ENCODE measurements at regions not wholly inside any gene's neighbourhood (a gene's known extent, or its start where the extent isn't known, plus 50 kb on each side); places are given as distances from the start of the nearest gene placed in this dataset.
"Not testable (repeated sequence)": the region's sequence is repeated elsewhere in the genome, so short reads cannot be mapped to it uniquely, and the experiment has no call there.

GRCh38 chr12:84034871-84035270 is 877.7 kb downstream of the SLC6A15 start:
- ATAC-seq, result no peak
- no peaks in the 10 kb centered on the region for H3K27me3 Mint-ChIP-seq

GRCh38 chr12:84033162-84033561 is 879.4 kb downstream of the SLC6A15 start:
- no peak for DNase-seq (ENCODE audit: low spot score)

More at GRCh38 chr12:84034871-84035270, 877.7 kb downstream of the SLC6A15 start:
- H3K9me3 Mint-ChIP-seq, result peaks cover 14% of the 10 kb centered on the region
- DNase-seq (ENCODE audit: low spot score), result no peak
- peaks cover 4% of the 10 kb centered on the region for H3K36me3 Mint-ChIP-seq
- H3K4me3 Mint-ChIP-seq, result no peak overlapping the region
- H3K4me1 Mint-ChIP-seq (ENCODE audit: low read depth in 2 of 2), result no peaks in the 10 kb centered on the region
- no peak overlapping the region for H3K27ac Mint-ChIP-seq

GRCh38 chr12:84018556-84019179 is 893.9 kb downstream of the SLC6A15 start:
- DNase-seq (ENCODE audit: low spot score); H3K27me3 Mint-ChIP-seq; H3K4me1 Mint-ChIP-seq (ENCODE audit: low read depth in 2 of 2); ATAC-seq; H3K27ac Mint-ChIP-seq; H3K4me3 Mint-ChIP-seq: not testable (repeated sequence)
- peaks cover 22% of the 10 kb centered on the region for H3K36me3 Mint-ChIP-seq
- H3K9me3 Mint-ChIP-seq, result peaks cover 29% of the 10 kb centered on the region

More at GRCh38 chr12:84033162-84033561, 879.4 kb downstream of the SLC6A15 start:
- Mint-ChIP-seq H3K9me3 (peaks cover 10% of the 10 kb centered on the region), H3K27me3 (no peaks in the 10 kb centered on the region), H3K4me1 (ENCODE audit: low read depth in 2 of 2) (no peaks in the 10 kb centered on the region), H3K4me3 (no peak overlapping the region), H3K27ac (no peak overlapping the region), H3K36me3 (no peaks in the 10 kb centered on the region)
- ATAC-seq, result no peak

GRCh38 chr12:84016956-84017355 is 895.6 kb downstream of the SLC6A15 start:
- DNase-seq (ENCODE audit: low spot score) (no peak), ATAC-seq (no peak)
- Mint-ChIP-seq H3K4me1 (ENCODE audit: low read depth in 2 of 2) (no peaks in the 10 kb centered on the region), H3K4me3 (no peak overlapping the region), H3K27ac (no peak overlapping the region), H3K9me3 (peaks cover 39% of the 10 kb centered on the region), H3K36me3 (peaks cover 34% of the 10 kb centered on the region), H3K27me3 (no peaks in the 10 kb centered on the region)

GRCh38 chr12:83997423-83997822 is 915.2 kb downstream of the SLC6A15 start:
- ATAC-seq, result no peak
- no peak overlapping the region for H3K27ac Mint-ChIP-seq
- H3K36me3 Mint-ChIP-seq, result no peaks in the 10 kb centered on the region
- no peaks in the 10 kb centered on the region for H3K4me1 Mint-ChIP-seq (ENCODE audit: low read depth in 2 of 2)
- no peaks in the 10 kb centered on the region for H3K27me3 Mint-ChIP-seq
- H3K4me3 Mint-ChIP-seq, result no peak overlapping the region
- H3K9me3 Mint-ChIP-seq, result peaks cover 13% of the 10 kb centered on the region
- DNase-seq (ENCODE audit: low spot score), result no peak

- Mint-ChIP-seq H3K4me3 (no peak overlapping the region), H3K36me3 (no peaks in the 10 kb centered on the region), H3K9me3 (peaks cover 13% of the 10 kb centered on the region), H3K27ac (no peak overlapping the region), H3K27me3 (no peaks in the 10 kb centered on the region), H3K4me1 (ENCODE audit: low read depth in 2 of 2) (no peaks in the 10 kb centered on the region)
- DNase-seq (ENCODE audit: low spot score) (no peak), ATAC-seq (no peak)
Observed at GRCh38 chr12:83996671-83997070, 915.9 kb downstream of the SLC6A15 start.

GRCh38 chr12:83985084-83985483 is 927.5 kb downstream of the SLC6A15 start:
- Mint-ChIP-seq H3K27me3 (no peaks in the 10 kb centered on the region), H3K27ac (no peak overlapping the region), H3K9me3 (no peaks in the 10 kb centered on the region), H3K4me1 (ENCODE audit: low read depth in 2 of 2) (no peaks in the 10 kb centered on the region), H3K4me3 (no peak overlapping the region), H3K36me3 (no peaks in the 10 kb centered on the region)
- ATAC-seq (no peak), DNase-seq (ENCODE audit: low spot score) (no peak)

GRCh38 chr12:83980398-83980797 is 932.2 kb downstream of the SLC6A15 start:
- H3K27me3 Mint-ChIP-seq, result no peaks in the 10 kb centered on the region
- no peak overlapping the region for H3K4me3 Mint-ChIP-seq
- no peak for DNase-seq (ENCODE audit: low spot score)
- no peaks in the 10 kb centered on the region for H3K4me1 Mint-ChIP-seq (ENCODE audit: low read depth in 2 of 2)
- H3K36me3 Mint-ChIP-seq, result peaks cover 6% of the 10 kb centered on the region
- H3K27ac Mint-ChIP-seq, result no peak overlapping the region
- peaks cover 10% of the 10 kb centered on the region for H3K9me3 Mint-ChIP-seq
- no peak for ATAC-seq

- Mint-ChIP-seq H3K4me1 (ENCODE audit: low read depth in 2 of 2) (no peaks in the 10 kb centered on the region), H3K27ac (no peak overlapping the region), H3K4me3 (no peak overlapping the region), H3K9me3 (peaks cover 10% of the 10 kb centered on the region), H3K36me3 (peaks cover 6% of the 10 kb centered on the region), H3K27me3 (no peaks in the 10 kb centered on the region)
- no peak for ATAC-seq
- no peak for DNase-seq (ENCODE audit: low spot score)
Observed at GRCh38 chr12:83979785-83980184, 932.8 kb downstream of the SLC6A15 start.

- H3K9me3 Mint-ChIP-seq, result peaks cover 10% of the 10 kb centered on the region
- DNase-seq (ENCODE audit: low spot score), result no peak
Observed at GRCh38 chr12:83971781-83972180, 940.8 kb downstream of the SLC6A15 start.

GRCh38 chr12:83960767-83961166 is 951.8 kb downstream of the SLC6A15 start:
- no peak for ATAC-seq
- no peaks in the 10 kb centered on the region for H3K27me3 Mint-ChIP-seq
- peaks cover 6% of the 10 kb centered on the region for H3K9me3 Mint-ChIP-seq
- no peak overlapping the region for H3K27ac Mint-ChIP-seq
- H3K4me3 Mint-ChIP-seq, result no peak overlapping the region
- H3K4me1 Mint-ChIP-seq (ENCODE audit: low read depth in 2 of 2), result no peaks in the 10 kb centered on the region
- DNase-seq (ENCODE audit: low spot score), result no peak
- H3K36me3 Mint-ChIP-seq, result no peaks in the 10 kb centered on the region

More at GRCh38 chr12:83971781-83972180, 940.8 kb downstream of the SLC6A15 start:
- H3K4me1 Mint-ChIP-seq (ENCODE audit: low read depth in 2 of 2), result no peaks in the 10 kb centered on the region
- H3K27me3 Mint-ChIP-seq, result no peaks in the 10 kb centered on the region
- H3K4me3 Mint-ChIP-seq, result no peak overlapping the region
- no peak overlapping the region for H3K27ac Mint-ChIP-seq
- no peaks in the 10 kb centered on the region for H3K36me3 Mint-ChIP-seq
- ATAC-seq, result no peak

GRCh38 chr12:83958997-83959396 is 953.6 kb downstream of the SLC6A15 start:
- Mint-ChIP-seq H3K27me3 (no peaks in the 10 kb centered on the region), H3K27ac (no peak overlapping the region), H3K36me3 (no peaks in the 10 kb centered on the region), H3K9me3 (peaks cover 6% of the 10 kb centered on the region), H3K4me3 (no peak overlapping the region), H3K4me1 (ENCODE audit: low read depth in 2 of 2) (no peaks in the 10 kb centered on the region)
- ATAC-seq (no peak), DNase-seq (ENCODE audit: low spot score) (no peak)

GRCh38 chr12:83954956-83955601 is 957.5 kb downstream of the SLC6A15 start:
- DNase-seq (ENCODE audit: low spot score) (no peak), ATAC-seq (no peak)
- H3K4me1 Mint-ChIP-seq (ENCODE audit: low read depth in 2 of 2), result no peaks in the 10 kb centered on the region
- H3K27ac Mint-ChIP-seq, result no peak overlapping the region
- H3K9me3 Mint-ChIP-seq, result peaks cover 7% of the 10 kb centered on the region
- H3K27me3 Mint-ChIP-seq, result no peaks in the 10 kb centered on the region
- H3K4me3 Mint-ChIP-seq, result no peak overlapping the region
- no peaks in the 10 kb centered on the region for H3K36me3 Mint-ChIP-seq

- no peak for ATAC-seq
- Mint-ChIP-seq H3K4me1 (ENCODE audit: low read depth in 2 of 2) (no peaks in the 10 kb centered on the region), H3K27ac (no peak overlapping the region), H3K27me3 (no peaks in the 10 kb centered on the region), H3K4me3 (no peak overlapping the region), H3K9me3 (peaks cover 7% of the 10 kb centered on the region), H3K36me3 (no peaks in the 10 kb centered on the region)
- DNase-seq (ENCODE audit: low spot score), result no peak
Observed at GRCh38 chr12:83954071-83954789, 958.4 kb downstream of the SLC6A15 start.

Measured in natural killer cell treated with Interleukin-12 subunit alpha and Interleukin-12 subunit beta and Interleukin-15 and Interleukin-18, amount 100 ng/mL, for 72 hours (primary cell).